Neural cell (in vitro differentiated cells): ENCODE measurements at regions not wholly inside any gene's neighbourhood (a gene's known extent, or its start where the extent isn't known, plus 50 kb on each side); places are given as distances from the start of the nearest gene placed in this dataset.

Experiments used
- H2AFZ ChIP-seq: fragments of 200-600, 300-800 bp; sonication (generic), shearing (Covaris generic); 2 replicates; pipeline ENCODE4 v1.6.0; 2014; ENCODE audit warnings: low read depth, mild to moderate bottlenecking, antibody characterized with exemption, low read length, moderate library complexity
- H3F3A ChIP-seq: fragments of 200-600 bp; shearing (Covaris generic); 2 replicates; pipeline ENCODE4 v1.6.1; 2016; ENCODE audit warnings: mild to moderate bottlenecking, moderate library complexity, mixed read lengths, antibody characterized with exemption, low read length; ENCODE audit not compliant: insufficient read depth, poor library complexity, severe bottlenecking
- H3K27ac ChIP-seq: fragments of 200-600, 300-800 bp; sonication (generic), shearing (Covaris generic); 2 replicates; pipeline ENCODE4 v1.5.1; 2014; ENCODE audit warnings: mild to moderate bottlenecking, low read length, moderate library complexity
- H3K27me3 ChIP-seq: fragments of 300-800, 200-600 bp; sonication (generic), shearing (Covaris generic); 2 replicates; pipeline ENCODE4 v1.6.0; 2014; ENCODE audit warnings: mild to moderate bottlenecking, low read depth, low read length, moderate library complexity; ENCODE audit not compliant: insufficient read depth
- H3K36me3 ChIP-seq: fragments of 300-800, 200-600 bp; sonication (generic), shearing (Covaris generic); 2 replicates; pipeline ENCODE4 v1.5.1; 2014; ENCODE audit warnings: mild to moderate bottlenecking, antibody characterized with exemption, low read length, moderate library complexity; ENCODE audit not compliant: insufficient read depth
- H3K4me2 ChIP-seq: fragments of 300-800, 200-600 bp; sonication (generic), shearing (Covaris generic); 2 replicates; pipeline ENCODE4 v1.6.0; 2014; ENCODE audit warnings: mild to moderate bottlenecking, low read length
- H3K4me3 ChIP-seq: fragments of 300-800, 200-600 bp; sonication (generic), shearing (Covaris generic); 2 replicates; pipeline ENCODE4 v1.5.1; 2014; ENCODE audit warnings: mild to moderate bottlenecking, low read length, moderate library complexity
- H3K79me2 ChIP-seq: fragments of 200-600 bp; shearing (Covaris generic); replicated peaks from 2 replicates; pipeline ENCODE4 v1.6.0; 2014; ENCODE audit warnings: mild to moderate bottlenecking, low read length, moderate library complexity; ENCODE audit not compliant: insufficient read depth
- H3K9ac ChIP-seq: fragments of 300-800, 200-600 bp; sonication (generic), shearing (Covaris generic); 2 replicates; pipeline ENCODE4 v1.6.1; 2016; ENCODE audit warnings: mild to moderate bottlenecking, low read length, mixed read lengths
- H3K9me2 ChIP-seq: fragments of 200-600 bp; shearing (Covaris generic); 2 replicates; pipeline ENCODE4 v1.6.1; 2016; ENCODE audit warnings: mild to moderate bottlenecking, low read length, mixed read lengths; ENCODE audit not compliant: insufficient read depth
- H3K9me3 ChIP-seq: fragments of 200-600, 300-800 bp; sonication (generic), shearing (Covaris generic); 2 replicates; pipeline ENCODE4 v1.6.1; 2016; ENCODE audit warnings: mild to moderate bottlenecking, mixed run types, low read length, moderate library complexity, mixed read lengths
- H4K20me1 ChIP-seq: fragments of 200-600 bp; shearing (Covaris generic); 2 replicates; pipeline ENCODE4 v1.6.1; 2016; ENCODE audit warnings: mild to moderate bottlenecking, mixed run types; ENCODE audit not compliant: insufficient read depth
- CTCF ChIP-seq: fragments of 450-650 bp; IDR thresholded peaks from 2 replicates; pipeline ENCODE4 v1.5.1; 2014; ENCODE audit warnings: antibody characterized with exemption, mild to moderate bottlenecking, moderate library complexity; ENCODE audit not compliant: poor library complexity, severe bottlenecking
- EP300 ChIP-seq: fragments of 450-650 bp; conservative IDR thresholded peaks from 2 replicates; pipeline ENCODE4 v1.6.1; 2014; ENCODE audit warnings: antibody characterized with exemption, mild to moderate bottlenecking, moderate library complexity; ENCODE audit not compliant: poor library complexity, severe bottlenecking
- EZH2 ChIP-seq: fragments of 200-600, 300-800 bp; shearing (Covaris generic), sonication (generic); IDR thresholded peaks from 2 replicates; pipeline ENCODE4 v1.6.1; 2014; ENCODE audit warnings: antibody characterized with exemption, low read length, borderline replicate concordance, mild to moderate bottlenecking; ENCODE audit not compliant: insufficient read depth, poor library complexity, severe bottlenecking
- POLR2AphosphoS5 ChIP-seq: IDR thresholded peaks from 2 replicates; pipeline ENCODE4 v1.6.1; 2012
- RAD21 ChIP-seq: fragments of 450-650 bp; conservative IDR thresholded peaks from 2 replicates; pipeline ENCODE4 v1.6.1; 2014; ENCODE audit warnings: antibody characterized with exemption, mild to moderate bottlenecking, moderate library complexity
- REST ChIP-seq: IDR thresholded peaks from 2 replicates; pipeline ENCODE4 v1.6.1; 2012; ENCODE audit warnings: borderline replicate concordance
- SMC3 ChIP-seq: fragments of 450-650 bp; conservative IDR thresholded peaks from 2 replicates; pipeline ENCODE4 v1.6.1; 2014; ENCODE audit warnings: antibody characterized with exemption, mild to moderate bottlenecking, moderate library complexity; ENCODE audit not compliant: poor library complexity
- TAF1 ChIP-seq: IDR thresholded peaks from 2 replicates; pipeline ENCODE4 v1.6.1; 2012; ENCODE audit warnings: low read depth

GRCh38 chr10:8304861-8305260, 250.4 kb downstream of the GATA3 start:
- no peaks in the 10 kb centered on the region for H3K79me2 ChIP-seq

DNA sequence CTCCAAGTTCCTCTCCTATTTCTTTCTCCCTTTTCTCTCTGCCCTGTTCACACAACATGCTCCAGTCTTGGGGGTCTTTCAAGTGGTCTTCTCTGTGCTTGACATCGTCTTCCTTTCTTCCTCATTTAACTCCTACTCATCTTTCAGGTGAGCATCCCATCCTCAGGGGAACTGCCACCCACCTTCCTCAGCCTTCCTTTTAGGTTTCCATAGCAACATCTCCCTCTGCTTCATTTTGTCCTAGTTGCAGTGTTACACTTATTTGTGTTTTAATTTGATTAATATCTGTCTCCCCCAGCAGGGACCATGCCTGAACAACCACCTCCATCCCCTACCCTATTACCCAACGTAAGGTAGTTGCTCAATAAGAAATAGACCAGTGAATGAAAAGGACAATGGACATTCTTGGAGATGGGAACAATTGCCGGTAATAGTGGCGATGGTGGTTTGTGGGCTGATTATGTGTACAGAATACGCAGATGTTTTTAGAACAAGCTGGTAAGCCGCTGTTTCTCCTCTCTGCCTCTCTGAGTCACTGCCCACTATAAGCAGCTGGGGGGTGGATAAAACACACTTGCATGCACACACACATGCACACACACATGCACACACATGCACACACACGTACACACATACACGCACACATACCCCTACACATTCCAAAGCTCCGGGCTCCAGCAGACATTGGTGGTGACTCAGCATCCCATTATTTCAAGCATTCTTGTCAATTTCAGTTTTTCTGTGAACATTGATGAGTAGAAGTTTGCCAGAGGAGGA, 251.6 kb downstream of the GATA3 start:
- H3K27me3 ChIP-seq = no peaks in the 10 kb centered on the region
- no peak overlapping the region for H3K4me3 ChIP-seq
- H4K20me1 ChIP-seq = no peaks in the 10 kb centered on the region
- H3K4me2 ChIP-seq = no peak overlapping the region
- no peak overlapping the region for H2AFZ ChIP-seq
- no peak overlapping the region for H3K27ac ChIP-seq
- H3K36me3 ChIP-seq = no peaks in the 10 kb centered on the region
- H3K79me2 ChIP-seq = no peaks in the 10 kb centered on the region
- H3F3A ChIP-seq = no peaks in the 10 kb centered on the region
- no peaks in the 10 kb centered on the region for H3K9me2 ChIP-seq
- H3K9me3 ChIP-seq = no peaks in the 10 kb centered on the region
- H3K9ac ChIP-seq = no peak overlapping the region
- no peak for TF ChIP-seq EP300
- TF ChIP-seq TAF1 = no peak
- no peak for TF ChIP-seq REST
- no peak for TF ChIP-seq EZH2
- no peak for TF ChIP-seq SMC3

More at GRCh38 chr10:8304861-8305260, 250.4 kb downstream of the GATA3 start:
- H3K4me2 ChIP-seq = no peak overlapping the region
- TF ChIP-seq SMC3 (no peak), REST (no peak), EP300 (no peak), POLR2AphosphoS5 (no peak), RAD21 (no peak), EZH2 (no peak), CTCF (no peak)
- H2AFZ ChIP-seq = no peak overlapping the region
- no peaks in the 10 kb centered on the region for H3F3A ChIP-seq
- H3K9me3 ChIP-seq = no peaks in the 10 kb centered on the region
- no peaks in the 10 kb centered on the region for H3K36me3 ChIP-seq
- no peaks in the 10 kb centered on the region for H4K20me1 ChIP-seq
- no peak overlapping the region for H3K4me3 ChIP-seq
- H3K27ac ChIP-seq = no peak overlapping the region
- H3K27me3 ChIP-seq = no peaks in the 10 kb centered on the region
- H3K9ac ChIP-seq = no peak overlapping the region
- H3K9me2 ChIP-seq = no peaks in the 10 kb centered on the region
